Mesenchymal stem cell (in vitro differentiated cells and primary cell): ENCODE measurements at regions not wholly inside any gene's neighbourhood (a gene's known extent, or its start where the extent isn't known, plus 50 kb on each side); places are given as distances from the start of the nearest gene placed in this dataset.
A peak's percentile ranks its signal among the peaks of the same experiment; 100 is the strongest.

ENCODE experiments used
- DNase-seq: peaks from one replicate; pipeline ENCODE4 v3.0.0-alpha.2; 2013
- H2AFZ ChIP-seq: one replicate; pipeline ENCODE4 v1.6.1; 2013; ENCODE audit warnings: low read depth, mild to moderate bottlenecking, control low read depth, inconsistent platforms, low read length, moderate library complexity
- H2AK5ac ChIP-seq: 2 replicates; pipeline ENCODE4 v1.6.1; 2013; ENCODE audit warnings: low read length, moderate library complexity, mild to moderate bottlenecking, inconsistent platforms; ENCODE audit not compliant: severe bottlenecking
- H2BK120ac ChIP-seq: one replicate; pipeline ENCODE4 v1.6.1; 2013; ENCODE audit warnings: low read depth, mild to moderate bottlenecking, inconsistent platforms, low read length, moderate library complexity
- H2BK12ac ChIP-seq, 2 experiments: one replicate each; pipeline ENCODE4 v1.6.1; 2013; ENCODE audit warnings: inconsistent platforms in 2 of 2, low read length in 2 of 2, mild to moderate bottlenecking in 2 of 2, moderate library complexity in 2 of 2, control low read depth in 1 of 2
- H2BK15ac ChIP-seq: one replicate; pipeline ENCODE4 v1.6.1; 2013; ENCODE audit warnings: mild to moderate bottlenecking, low read depth, inconsistent platforms; ENCODE audit not compliant: poor library complexity, severe bottlenecking
- H2BK5ac ChIP-seq: 2 replicates; pipeline ENCODE4 v1.6.1; 2013; ENCODE audit warnings: low read depth, mild to moderate bottlenecking, low read length, control low read depth, inconsistent platforms; ENCODE audit not compliant: poor library complexity, severe bottlenecking
- H3K14ac ChIP-seq, 2 experiments: one replicate each; pipeline ENCODE4 v1.6.1; 2013; ENCODE audit warnings: inconsistent platforms in 2 of 2, low read length in 2 of 2, control low read depth in 1 of 2, mild to moderate bottlenecking in 1 of 2, moderate library complexity in 1 of 2
- H3K18ac ChIP-seq, 2 experiments: one replicate each; pipeline ENCODE4 v1.6.1; 2013; ENCODE audit warnings: inconsistent platforms in 2 of 2, low read length in 2 of 2, control low read depth in 1 of 2, low read depth in 1 of 2, mild to moderate bottlenecking in 1 of 2
- H3K23ac ChIP-seq, 2 experiments: one replicate each; pipeline ENCODE4 v1.6.1; 2013; ENCODE audit warnings: inconsistent platforms in 2 of 2, low read length in 2 of 2, mild to moderate bottlenecking in 2 of 2, moderate library complexity in 2 of 2, control low read depth in 1 of 2
- H3K27ac ChIP-seq: 2 replicates; pipeline ENCODE4 v1.5.1; 2013; ENCODE audit warnings: mild to moderate bottlenecking, moderate library complexity, low read length, control low read depth, inconsistent platforms; ENCODE audit not compliant: poor library complexity, severe bottlenecking
- H3K27me3 ChIP-seq, 2 experiments: 2 replicates each; pipeline versions ENCODE4 v1.6.1 to v1.7.0; 2013; ENCODE audit warnings: low read length in 2 of 2, mild to moderate bottlenecking in 2 of 2, moderate library complexity in 2 of 2, control low read depth in 1 of 2, inconsistent platforms in 1 of 2; ENCODE audit not compliant: control insufficient read depth in 1 of 2, insufficient read depth in 1 of 2
- H3K36me3 ChIP-seq, 2 experiments: 2 replicates each; pipeline versions ENCODE4 v1.6.1 to v1.7.0; 2013; ENCODE audit warnings: low read length in 2 of 2, control low read depth in 1 of 2, inconsistent platforms in 1 of 2, low read depth in 1 of 2, mild to moderate bottlenecking in 1 of 2; ENCODE audit not compliant: insufficient read depth in 2 of 2, control insufficient read depth in 1 of 2
- H3K4ac ChIP-seq, 2 experiments: one replicate each; pipeline ENCODE4 v1.6.1; 2013; ENCODE audit warnings: inconsistent platforms in 2 of 2, low read length in 2 of 2, mild to moderate bottlenecking in 2 of 2, moderate library complexity in 2 of 2, control low read depth in 1 of 2, low read depth in 1 of 2
- H3K4me1 ChIP-seq: 2 replicates; pipeline ENCODE4 v1.6.1; 2013; ENCODE audit warnings: low read depth, low read length, control low read depth; ENCODE audit not compliant: control insufficient read depth, insufficient read depth
- H3K4me2 ChIP-seq: 2 replicates; pipeline ENCODE4 v1.6.1; 2013; ENCODE audit warnings: low read length, mild to moderate bottlenecking, inconsistent platforms; ENCODE audit not compliant: poor library complexity, severe bottlenecking
- H3K4me3 ChIP-seq, 2 experiments: 2 replicates each; pipeline versions ENCODE4 v1.5.1 to v1.7.0; 2013; ENCODE audit warnings: low read length in 2 of 2, mild to moderate bottlenecking in 2 of 2, control low read depth in 1 of 2, low read depth in 1 of 2; ENCODE audit not compliant: insufficient read depth in 1 of 2
- H3K79me1 ChIP-seq: replicated peaks from 2 replicates; pipeline ENCODE4 v1.6.1; 2013; ENCODE audit warnings: mild to moderate bottlenecking, control low read depth, low read length, inconsistent platforms; ENCODE audit not compliant: poor library complexity, severe bottlenecking
- H3K9ac ChIP-seq: 2 replicates; pipeline ENCODE4 v1.7.0; 2013; ENCODE audit warnings: mild to moderate bottlenecking, low read length, moderate library complexity
- H3K9me3 ChIP-seq: 2 replicates; pipeline ENCODE4 v1.7.0; 2013; ENCODE audit warnings: mild to moderate bottlenecking, low read length; ENCODE audit not compliant: control insufficient read depth
- H4K8ac ChIP-seq: one replicate; pipeline ENCODE4 v1.6.1; 2013; ENCODE audit warnings: inconsistent platforms, mild to moderate bottlenecking, low read length, moderate library complexity
- H4K91ac ChIP-seq: one replicate; pipeline ENCODE4 v1.6.1; 2013; ENCODE audit warnings: mild to moderate bottlenecking, low read length, inconsistent platforms
- WGBS: methylation state at CpG from one replicate; pipeline ENCODE4 v1.1.7; 2013; ENCODE audit warnings: mixed read lengths; 5-methylcytosine and 5-hydroxymethylcytosine counted together

GRCh38 chr4:66693694-66694093, 851.6 kb downstream of the CENPC start:
- H3K9me3 ChIP-seq = no peaks in the 10 kb centered on the region
- no peak overlapping the region for H3K18ac ChIP-seq
- DNase-seq = peak; percentile 27
- 33% methylated on average over 1 of the region's 1 CpG for WGBS
- no peak overlapping the region for H2BK120ac ChIP-seq
- no peak overlapping the region for H3K4me2 ChIP-seq
- H3K14ac ChIP-seq = no peak overlapping the region
- H2BK12ac ChIP-seq = no peak overlapping the region
- no peak overlapping the region for H3K27ac ChIP-seq
- no peak overlapping the region for H2BK15ac ChIP-seq
- no peak overlapping the region for H2AFZ ChIP-seq
- no peaks in the 10 kb centered on the region for H3K27me3 ChIP-seq
- H2AK5ac ChIP-seq = no peak overlapping the region
- no peaks in the 10 kb centered on the region for H3K79me1 ChIP-seq
- no peak overlapping the region for H4K91ac ChIP-seq
- H3K9ac ChIP-seq = no peak overlapping the region
- H3K4ac ChIP-seq = no peak overlapping the region
- H4K8ac ChIP-seq = no peak overlapping the region
- no peaks in the 10 kb centered on the region for H3K4me1 ChIP-seq
- no peak overlapping the region for H2BK5ac ChIP-seq
- no peaks in the 10 kb centered on the region for H3K36me3 ChIP-seq
- H3K23ac ChIP-seq = no peak overlapping the region
- no peak overlapping the region for H3K4me3 ChIP-seq

GRCh38 chr4:66691101-66691500, 854.2 kb downstream of the CENPC start:
- H3K27ac ChIP-seq = no peak overlapping the region
- H2BK120ac ChIP-seq = no peak overlapping the region
- H2AFZ ChIP-seq = no peak overlapping the region
- H3K79me1 ChIP-seq = no peaks in the 10 kb centered on the region
- no peaks in the 10 kb centered on the region for H3K36me3 ChIP-seq
- H4K8ac ChIP-seq = no peak overlapping the region
- no peak overlapping the region for H3K18ac ChIP-seq
- H2AK5ac ChIP-seq = no peak overlapping the region
- H2BK15ac ChIP-seq = no peak overlapping the region
- no peak overlapping the region for H3K4ac ChIP-seq
- 45% methylated on average over 4 of the region's 4 CpGs for whole genome bisulfite sequencing
- no peak overlapping the region for H2BK12ac ChIP-seq
- H3K4me1 ChIP-seq = no peaks in the 10 kb centered on the region
- no peak overlapping the region for H3K14ac ChIP-seq
- no peak overlapping the region for H3K23ac ChIP-seq
- no peak for DNase-seq
- no peak overlapping the region for H2BK5ac ChIP-seq
- H3K9ac ChIP-seq = no peak overlapping the region
- no peaks in the 10 kb centered on the region for H3K27me3 ChIP-seq
- no peak overlapping the region for H4K91ac ChIP-seq
- H3K9me3 ChIP-seq = no peaks in the 10 kb centered on the region
- H3K4me3 ChIP-seq = no peak overlapping the region
- no peak overlapping the region for H3K4me2 ChIP-seq

DNA sequence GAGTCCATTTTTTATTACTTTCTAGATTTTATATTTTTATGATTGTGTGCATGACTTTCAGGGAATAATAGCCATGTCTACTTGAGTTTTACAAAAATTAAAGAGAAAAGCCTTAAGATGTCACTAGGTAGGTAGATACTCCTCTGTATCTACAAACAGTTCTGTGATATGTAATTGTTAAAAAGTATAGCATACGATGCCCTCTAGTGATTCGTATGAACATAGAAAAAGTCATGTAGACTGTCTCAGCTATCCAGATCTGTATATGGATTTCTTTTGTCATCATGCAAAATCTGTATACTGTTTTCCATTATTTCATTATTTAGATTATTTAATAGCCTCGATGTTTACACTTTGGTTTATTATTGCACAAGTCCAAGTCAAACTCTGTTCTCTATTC, 856.6 kb downstream of the CENPC start:
- Histone ChIP-seq H3K18ac (no peak overlapping the region), H2AK5ac (no peak overlapping the region), H4K8ac (no peak overlapping the region), H3K27ac (no peak overlapping the region), H2AFZ (no peak overlapping the region), H3K23ac (no peak overlapping the region), H3K9ac (no peak overlapping the region), H2BK15ac (no peak overlapping the region), H3K14ac (no peak overlapping the region), H3K4ac (no peak overlapping the region), H3K27me3 (no peaks in the 10 kb centered on the region), H4K91ac (no peak overlapping the region), H3K9me3 (no peaks in the 10 kb centered on the region), H3K36me3 (no peaks in the 10 kb centered on the region), H3K4me2 (no peak overlapping the region), H2BK12ac (no peak overlapping the region), H2BK5ac (no peak overlapping the region), H3K79me1 (no peaks in the 10 kb centered on the region), H3K4me3 (no peak overlapping the region), H2BK120ac (no peak overlapping the region), H3K4me1 (peaks cover 1% of the 10 kb centered on the region)
- no CpG with 5 or more reads among the region's 3 CpGs for WGBS
- peak; percentile 33 for DNase-seq

GRCh38 chr4:66687459-66687858, 857.8 kb downstream of the CENPC start:
- Histone ChIP-seq H3K4ac (no peak overlapping the region), H4K8ac (no peak overlapping the region), H3K9ac (no peak overlapping the region), H3K27ac (no peak overlapping the region), H3K36me3 (no peaks in the 10 kb centered on the region), H3K14ac (no peak overlapping the region), H3K4me3 (no peak overlapping the region), H2BK5ac (no peak overlapping the region), H2AK5ac (no peak overlapping the region), H3K23ac (no peak overlapping the region), H3K4me1 (peaks cover 1% of the 10 kb centered on the region), H2AFZ (no peak overlapping the region), H3K18ac (no peak overlapping the region), H2BK15ac (no peak overlapping the region), H3K9me3 (no peaks in the 10 kb centered on the region), H3K4me2 (no peak overlapping the region), H2BK12ac (no peak overlapping the region), H4K91ac (no peak overlapping the region), H2BK120ac (no peak overlapping the region), H3K27me3 (no peaks in the 10 kb centered on the region), H3K79me1 (no peaks in the 10 kb centered on the region)
- WGBS = no CpG with 5 or more reads among the region's 2 CpGs
- no peak for DNase-seq
